Right kidney (tissue), 1 donor: ENCODE measurements at regions not wholly inside any gene's neighbourhood (a gene's known extent, or its start where the extent isn't known, plus 50 kb on each side); places are given as distances from the start of the nearest gene placed in this dataset.
"Not testable (repeated sequence)": the region's sequence is repeated elsewhere in the genome, so short reads cannot be mapped to it uniquely, and the experiment has no call there.

Source experiments
- DNase-seq: peaks from one replicate; pipeline ENCODE4 v3.0.0-alpha.2; 2016

DNA sequence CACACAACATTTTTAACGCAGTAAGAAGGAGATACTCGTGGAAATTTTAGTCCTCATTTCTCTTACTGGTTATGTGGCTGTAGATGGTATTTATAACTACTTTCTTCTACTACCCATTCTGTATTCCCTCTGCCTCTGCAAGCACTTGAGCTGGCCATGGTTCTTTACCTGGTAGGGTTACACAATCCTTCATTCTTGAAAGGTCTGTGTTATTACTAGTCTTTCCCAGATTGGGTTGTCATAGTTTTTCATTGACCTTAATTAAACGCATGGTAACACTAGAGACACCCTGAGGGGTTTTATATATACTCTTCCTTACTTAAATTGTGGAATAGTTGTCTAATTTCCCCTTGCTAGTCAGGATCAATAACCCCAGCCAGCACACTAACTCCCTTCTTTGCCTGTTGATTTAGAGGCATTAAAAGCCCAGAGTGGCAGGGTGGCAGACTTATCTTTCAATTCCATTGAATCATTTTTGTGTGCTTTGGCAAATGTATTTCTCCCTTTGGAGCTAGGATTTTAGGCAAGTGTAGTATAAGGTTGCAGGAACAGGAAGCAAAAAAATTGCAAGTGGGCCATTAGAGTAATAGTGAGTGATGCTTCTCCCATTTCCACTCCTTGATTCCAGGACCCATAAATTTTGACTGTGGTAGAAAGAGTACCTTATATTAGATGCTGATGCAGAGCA lies 113.6 kb upstream of the EMCN start:
- no peak for DNase-seq

DNA sequence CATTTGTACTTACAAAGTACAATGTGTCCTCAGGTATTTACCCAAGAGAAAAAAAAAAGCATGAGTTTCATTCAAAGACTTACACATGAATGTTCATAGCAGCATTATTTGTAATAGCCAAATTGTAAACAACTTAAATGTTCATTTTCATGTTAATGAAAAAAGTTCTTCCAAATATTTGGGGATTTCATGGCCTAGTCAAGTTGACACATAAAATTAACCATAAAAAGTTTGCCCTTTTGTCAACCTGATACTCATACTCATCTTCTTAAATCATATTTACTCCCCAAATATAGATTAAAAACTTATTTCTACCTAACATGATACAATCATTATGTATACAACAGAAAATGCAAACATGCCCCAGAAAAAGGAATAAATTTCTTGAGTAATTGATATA lies 112.5 kb upstream of the EMCN start:
- DNase-seq, result no peak

DNA sequence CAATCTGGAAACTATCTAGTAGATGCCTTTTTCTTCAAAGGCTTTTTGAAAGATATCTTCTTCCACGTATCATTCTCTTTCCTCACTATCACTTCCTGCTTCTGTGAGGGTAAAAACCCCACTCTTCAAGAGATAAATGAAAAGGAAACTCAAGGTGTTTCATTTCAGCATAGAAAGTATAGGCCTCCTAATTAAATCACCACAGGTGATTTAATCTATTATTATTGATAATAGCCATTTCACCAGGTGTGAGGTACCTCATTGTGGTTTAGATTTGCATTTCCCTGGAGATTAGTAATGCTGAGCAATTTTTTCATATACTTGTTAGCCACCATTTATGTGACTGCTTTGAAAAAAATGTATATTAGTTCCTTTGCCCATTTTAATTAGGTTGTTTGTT lies 92.0 kb upstream of the EMCN start:
- DNase-seq, result no peak

DNA sequence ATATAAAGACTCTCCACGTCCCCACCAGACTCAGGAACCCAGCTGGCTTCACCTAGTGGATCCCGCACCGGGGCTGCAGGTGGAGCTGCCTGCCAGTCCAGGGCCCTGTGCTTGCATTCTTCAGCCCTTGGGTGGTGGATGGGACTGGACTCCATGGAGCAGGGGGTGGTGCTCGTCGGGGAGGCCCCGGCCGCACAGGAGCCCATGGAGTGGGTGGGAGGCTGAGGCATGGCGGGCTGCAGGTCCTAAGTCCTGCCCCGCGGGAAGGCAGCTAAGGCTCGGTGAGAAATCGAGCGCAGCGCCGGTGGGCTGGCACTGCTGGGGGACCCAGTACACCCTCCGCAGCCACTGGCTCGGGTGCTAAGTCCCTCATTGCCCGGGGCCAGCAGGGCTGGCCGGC lies 90.8 kb upstream of the EMCN start:
- DNase-seq, result not testable (repeated sequence)

DNA sequence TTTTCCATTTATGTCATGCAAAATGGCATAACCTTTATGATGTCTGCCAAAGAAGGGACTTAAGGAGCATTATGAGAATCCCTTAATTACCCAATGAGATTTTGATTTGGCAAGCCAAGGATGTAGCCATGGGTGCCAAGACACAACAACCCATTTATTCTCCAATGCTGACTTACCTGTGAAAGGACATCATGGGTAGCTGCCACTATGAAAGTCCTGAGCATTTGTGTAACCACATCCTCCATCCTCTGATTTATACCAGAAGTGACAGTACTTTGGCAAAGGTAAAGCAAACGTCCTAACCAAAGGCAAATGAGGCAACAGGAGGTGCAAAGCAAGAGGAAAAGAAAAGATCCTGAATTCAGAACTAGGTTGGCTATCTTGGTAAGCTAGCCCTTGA lies 87.3 kb upstream of the EMCN start:
- no peak for DNase-seq

DNA sequence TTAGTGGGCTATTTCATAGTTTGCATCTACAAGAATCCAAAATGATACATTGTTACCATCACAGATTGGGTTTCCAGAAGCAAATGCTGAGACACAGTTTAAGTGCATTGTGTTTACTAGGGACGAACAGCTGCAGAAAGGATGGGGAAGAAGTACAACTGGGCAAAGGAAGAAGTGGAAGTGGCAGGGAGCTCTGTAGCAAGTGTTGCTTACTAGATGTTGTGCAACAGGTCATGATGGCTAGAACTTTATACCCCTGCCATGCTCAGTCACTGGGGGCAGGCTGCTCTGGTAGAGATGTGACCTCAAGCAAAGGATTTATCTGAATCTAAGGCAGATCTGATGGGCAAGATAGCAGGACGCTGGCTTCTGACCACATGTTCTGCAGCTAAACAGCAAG lies 76.1 kb upstream of the EMCN start:
- no peak for DNase-seq

DNA sequence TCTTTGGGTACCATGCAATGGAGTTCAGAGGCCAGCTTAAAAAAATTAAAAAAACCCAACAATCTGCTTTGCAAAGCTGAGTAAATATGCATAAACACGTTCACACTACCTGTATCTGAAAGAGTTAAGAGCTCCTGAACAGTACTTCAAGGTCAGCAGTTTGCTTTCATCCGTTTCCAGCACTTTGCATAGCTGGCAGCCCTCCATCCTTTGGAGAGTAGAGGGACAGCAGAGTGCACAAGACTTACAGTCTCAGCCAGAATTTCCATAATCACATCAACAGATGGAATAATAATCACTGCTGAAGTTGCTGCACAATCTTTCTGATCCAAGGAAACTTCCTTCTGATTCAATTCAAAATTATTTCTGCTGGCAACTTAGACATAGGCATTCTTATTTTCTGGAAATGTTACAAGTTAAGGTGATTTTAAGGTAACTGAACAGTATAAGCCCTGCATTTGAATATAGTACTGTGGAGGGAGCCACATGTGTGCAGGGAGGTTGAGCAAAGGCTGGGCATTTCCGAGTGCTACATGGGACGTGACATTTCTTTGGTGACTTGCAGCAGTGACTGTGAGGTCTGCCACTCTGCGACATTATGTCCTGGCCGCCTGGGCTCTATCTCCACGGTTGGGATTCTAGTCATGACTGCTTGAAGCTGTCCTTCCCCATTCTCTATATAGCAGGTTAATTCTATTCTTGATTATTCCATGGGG lies 73.5 kb upstream of the EMCN start:
- DNase-seq, result no peak

DNA sequence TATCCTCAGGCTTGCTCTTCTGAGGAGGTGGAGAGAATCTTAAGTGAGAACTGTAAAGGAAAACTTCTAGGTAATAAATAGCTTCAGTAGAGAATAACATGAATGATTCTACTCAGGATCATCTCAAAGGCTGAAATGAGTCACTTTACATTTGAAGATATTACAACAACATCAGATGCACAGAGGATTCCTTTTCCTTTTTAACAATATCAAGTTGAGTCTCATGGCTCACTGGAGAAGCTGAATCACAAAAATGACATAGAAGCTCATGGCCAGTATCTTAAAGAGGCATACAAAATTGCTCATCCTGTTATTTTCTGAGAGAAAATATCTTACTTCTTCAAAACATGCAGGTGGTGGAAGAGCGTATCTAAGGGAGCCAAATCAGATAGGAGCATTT lies 72.5 kb upstream of the EMCN start:
- DNase-seq, result no peak

DNA sequence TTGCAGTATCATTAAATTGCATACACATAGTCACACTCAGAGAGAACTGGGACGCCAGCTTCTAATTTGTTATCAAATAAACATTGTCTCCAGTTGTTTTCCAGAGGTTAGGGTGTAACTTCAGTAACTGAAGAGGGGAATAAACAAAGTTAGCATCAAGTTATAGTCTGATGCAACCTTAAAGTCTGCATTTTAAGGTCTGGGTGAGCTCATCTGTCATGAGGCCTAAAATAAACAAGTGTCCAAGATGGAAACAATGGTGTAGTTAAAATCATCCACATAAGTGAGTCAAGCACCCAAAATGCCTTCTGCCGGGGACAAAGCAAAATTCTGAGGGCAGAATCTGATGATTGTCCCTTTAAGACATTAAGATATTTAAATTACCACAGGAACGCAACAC lies 70.3 kb upstream of the EMCN start:
- no peak for DNase-seq

DNA sequence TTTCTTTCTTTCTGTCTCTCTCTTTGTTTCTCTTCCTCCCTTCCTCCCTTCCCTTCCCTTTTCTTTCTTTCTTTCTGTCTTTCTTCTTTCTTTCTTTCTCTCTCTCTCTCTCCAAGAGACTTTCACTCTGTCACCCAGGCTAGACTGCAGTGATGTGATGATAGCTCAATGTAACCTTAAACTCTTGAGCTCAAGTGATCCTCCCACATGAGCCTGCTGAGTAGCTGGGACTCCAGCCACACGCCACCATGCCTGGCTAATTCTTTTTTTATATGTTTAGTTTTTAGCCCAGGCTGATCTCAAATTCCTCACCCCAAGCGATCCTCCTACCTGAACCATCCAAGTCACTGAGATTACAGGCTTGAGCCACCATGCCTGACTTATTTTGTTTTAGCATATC lies 64.3 kb upstream of the EMCN start:
- peak; percentile 12 for DNase-seq

DNA sequence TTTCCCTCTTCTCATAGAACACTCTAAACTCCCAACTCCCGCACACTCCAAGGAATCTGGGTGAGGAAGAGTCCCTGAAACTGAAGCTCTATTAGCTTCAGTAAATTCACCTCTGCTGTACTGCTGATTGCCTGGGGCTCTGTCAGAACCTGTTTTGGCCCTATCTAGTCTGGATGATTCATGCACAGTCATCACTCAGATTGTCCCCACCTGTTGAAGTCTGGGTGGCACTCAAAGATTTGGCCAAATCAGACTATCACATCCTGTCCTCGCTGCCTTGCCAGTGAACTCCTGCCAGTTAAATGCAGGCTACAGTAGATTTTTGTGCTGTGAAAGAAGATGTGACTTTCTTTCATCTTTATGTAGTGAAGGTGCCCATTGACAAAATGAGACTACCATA lies 63.5 kb upstream of the EMCN start:
- DNase-seq, result no peak

DNA sequence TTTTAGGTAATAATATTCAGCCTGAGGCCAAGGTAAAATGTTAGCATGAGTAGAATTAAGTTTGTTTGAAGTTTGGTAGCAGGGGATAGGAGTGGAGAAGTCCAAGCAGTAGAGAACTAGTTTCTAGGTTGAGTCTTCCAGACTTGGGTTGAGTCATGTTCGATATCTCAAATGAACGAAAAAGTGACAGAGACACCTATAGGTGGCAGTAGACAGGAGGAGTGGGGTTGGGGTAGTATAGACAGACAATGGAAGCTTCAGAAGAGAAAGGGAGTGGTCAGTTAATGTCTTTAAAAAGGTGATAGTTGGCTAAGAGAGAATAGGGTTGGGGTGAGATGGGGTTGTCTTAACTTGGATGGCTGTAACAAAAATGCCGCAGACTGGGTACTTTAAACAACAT lies 58.7 kb upstream of the EMCN start:
- no peak for DNase-seq

DNA sequence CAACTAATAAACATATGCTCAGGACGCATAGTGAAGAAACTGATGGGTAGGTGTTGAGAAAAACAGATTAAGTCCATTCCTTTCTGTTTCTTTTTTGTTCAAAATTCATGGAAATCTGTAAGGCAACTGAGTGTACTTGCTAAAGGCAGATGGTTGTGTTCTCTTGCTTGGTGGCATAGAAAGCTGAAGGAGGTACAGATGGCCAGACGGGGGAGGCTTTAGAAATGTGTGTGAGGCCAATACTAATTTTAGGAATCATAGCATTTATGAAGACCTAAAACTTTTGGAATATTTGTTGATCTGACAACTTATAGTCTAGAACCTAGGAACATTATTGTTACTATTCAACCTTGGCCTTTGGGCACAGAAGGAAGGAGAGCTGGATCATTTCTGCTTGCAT lies 56.8 kb upstream of the EMCN start:
- no peak for DNase-seq

DNA sequence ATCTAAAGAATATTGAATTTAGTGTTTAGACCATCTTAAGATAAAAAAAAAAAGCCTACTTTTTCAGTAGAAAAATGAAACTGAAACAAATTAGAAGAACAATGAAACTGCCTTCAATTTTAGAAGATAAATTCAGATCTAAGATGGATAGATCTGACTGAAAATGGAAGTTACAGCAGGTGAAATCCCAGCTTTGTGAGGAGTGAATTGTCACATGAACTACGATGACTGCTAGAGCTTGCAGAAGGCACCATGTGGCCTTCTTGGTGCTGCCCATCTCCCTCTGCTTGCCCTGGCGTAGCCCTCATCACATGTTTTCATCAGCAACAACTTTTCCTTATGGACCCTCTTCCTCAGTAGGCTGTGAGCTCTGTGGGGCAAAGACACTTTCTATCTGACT lies 51.4 kb upstream of the EMCN start:
- DNase-seq, result no peak
